ENCODE measurements at regions not wholly inside any gene's neighbourhood (a gene's known extent, or its start where the extent isn't known, plus 50 kb on each side); places are given as distances from the start of the nearest gene placed in this dataset.

DNA sequence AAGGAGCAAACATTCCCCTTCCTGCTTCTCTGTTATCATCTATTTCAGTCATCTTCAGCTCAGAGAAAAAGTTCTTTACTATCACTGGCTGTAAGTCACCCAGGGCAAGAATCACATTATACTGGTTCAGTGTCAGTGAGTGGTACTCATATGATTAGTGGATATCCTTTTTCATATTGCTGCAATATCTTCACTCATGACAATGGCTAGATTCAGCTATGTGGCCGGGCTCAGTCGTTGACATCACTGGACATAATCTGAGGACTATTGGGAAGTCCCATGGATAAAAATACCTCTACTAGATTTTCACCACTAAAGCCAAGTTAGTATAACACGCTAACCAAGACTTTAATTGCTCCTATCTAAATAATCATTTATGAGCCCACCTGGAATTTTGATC is 91.3 kb upstream of the UBE2E2 start:
- TF ChIP-seq ZNF423 (tag by site-specific recombination; IDR thresholded peaks at IDR 0.05): no peak
- no peak for TF ChIP-seq ZNF175 (tag by site-specific recombination; IDR thresholded peaks at IDR 0.05)
- no peak for TF ChIP-seq ZBTB1 (tag by site-specific recombination; IDR thresholded peaks at IDR 0.05)
- no peak for TF ChIP-seq ZNF561 (tag by site-specific recombination; IDR thresholded peaks at IDR 0.05; ENCODE audit: borderline replicate concordance)
- no peak for TF ChIP-seq ZBTB7A (tag by site-specific recombination; IDR thresholded peaks at IDR 0.05; ENCODE audit: low read depth)

All from HEK293 (cell line).